SK-N-SH (cell line): ENCODE measurements at regions not wholly inside any gene's neighbourhood (a gene's known extent, or its start where the extent isn't known, plus 50 kb on each side); places are given as distances from the start of the nearest gene placed in this dataset.

Source experiments
- CTCF ChIP-seq: fragments of 200-600 bp; sonication (generic); IDR thresholded peaks from 2 replicates; pipeline ENCODE4 v1.6.1; 2017; ENCODE audit warnings: antibody characterized with exemption, mild to moderate bottlenecking, moderate library complexity
- EP300 ChIP-seq, 2 experiments: IDR thresholded peaks; 2 replicates each; pipeline versions ENCODE4 v1.4.0 to v1.6.1; 2012; ENCODE audit warnings: borderline replicate concordance in 1 of 2, low read depth in 1 of 2, low read length in 1 of 2
- EZH2phosphoT487 ChIP-seq: fragments of 200-600 bp; sonication (generic); IDR thresholded peaks from 2 replicates; pipeline ENCODE4 v1.6.1; 2017; ENCODE audit warnings: low read depth, mixed run types, mild to moderate bottlenecking, antibody characterized with exemption, moderate library complexity, borderline replicate concordance
- GABPA ChIP-seq: IDR thresholded peaks from 2 replicates; pipeline ENCODE4 v1.4.0; 2012; ENCODE audit warnings: low read depth, mild to moderate bottlenecking
- POLR2AphosphoS5 ChIP-seq: IDR thresholded peaks from 2 replicates; pipeline ENCODE4 v1.6.1; 2012; ENCODE audit warnings: low read depth, low read length
- USF2 ChIP-seq: fragments of 150-350 bp; IDR thresholded peaks from 2 replicates; pipeline ENCODE4 v1.6.1; 2017; ENCODE audit warnings: antibody characterized with exemption, low read length, low read depth, borderline replicate concordance

- TF ChIP-seq USF2 (no peak), EP300 (IDR thresholded peaks at IDR 0.05; ENCODE audit: borderline replicate concordance in 1 of 2, low read depth in 1 of 2, low read length in 1 of 2) (no peak), CTCF (no peak), EZH2phosphoT487 (no peak), POLR2AphosphoS5 (no peak), GABPA (no peak)
Observed at GRCh38 chr13:83378908-83379307, 503.4 kb downstream of the SLITRK1 start.
